Astrocyte (in vitro differentiated cells and primary cell): ENCODE measurements at regions not wholly inside any gene's neighbourhood (a gene's known extent, or its start where the extent isn't known, plus 50 kb on each side); places are given as distances from the start of the nearest gene placed in this dataset.

Source experiments
- DNase-seq: peaks from one replicate; pipeline ENCODE4 v3.0.0-alpha.2; 2010; ENCODE audit warnings: low read depth
- FAIRE-seq: peaks from 2 replicates; lab custom pipeline; 2011; peaks lifted over from hg19 to GRCh38; lab: Jason Lieb, UNC
- H2AFZ ChIP-seq: 2 replicates; pipeline ENCODE4 v1.6.0; 2012; ENCODE audit warnings: low read depth, low read length, inconsistent platforms
- H3K27ac ChIP-seq: 2 replicates; pipeline ENCODE4 v1.5.1; 2011; ENCODE audit warnings: low read depth, low read length, inconsistent platforms
- H3K27me3 ChIP-seq: 2 replicates; pipeline ENCODE4 v1.6.0; 2011; ENCODE audit warnings: low read length, inconsistent platforms; ENCODE audit not compliant: insufficient read depth
- H3K36me3 ChIP-seq: 2 replicates; pipeline ENCODE4 v1.5.1; 2011; ENCODE audit warnings: low read length, inconsistent platforms; ENCODE audit not compliant: insufficient read depth
- H3K4me1 ChIP-seq: 2 replicates; pipeline ENCODE4 v1.5.1; 2011; ENCODE audit warnings: low read length, inconsistent platforms; ENCODE audit not compliant: insufficient read depth
- H3K4me2 ChIP-seq: 2 replicates; pipeline ENCODE4 v1.6.0; 2012; ENCODE audit warnings: low read length, inconsistent platforms
- H3K4me3 ChIP-seq: 2 replicates; pipeline ENCODE4 v1.5.1; 2011; ENCODE audit warnings: low read depth, mild to moderate bottlenecking, low read length, inconsistent platforms; ENCODE audit not compliant: insufficient read depth
- H3K79me2 ChIP-seq: 2 replicates; pipeline ENCODE4 v1.6.0; 2012; ENCODE audit warnings: mild to moderate bottlenecking, low read length, inconsistent platforms; ENCODE audit not compliant: insufficient read depth
- H3K9ac ChIP-seq: 2 replicates; pipeline ENCODE4 v1.6.0; 2012; ENCODE audit warnings: mild to moderate bottlenecking, low read length, inconsistent platforms
- H3K9me3 ChIP-seq: 2 replicates; pipeline ENCODE4 v1.5.1; 2012; ENCODE audit warnings: low read depth, mild to moderate bottlenecking, low read length, inconsistent platforms; ENCODE audit not compliant: insufficient read depth
- H4K20me1 ChIP-seq: 2 replicates; pipeline ENCODE4 v1.6.0; 2012; ENCODE audit warnings: low read length, inconsistent platforms; ENCODE audit not compliant: insufficient read depth
- H3K27ac Mint-ChIP-seq: one replicate; pipeline ENCODE4 v1.8.0; 2021; ENCODE audit warnings: mild to moderate bottlenecking, mixed read lengths; ENCODE audit not compliant: unreplicated experiment
- H3K27me3 Mint-ChIP-seq: one replicate; pipeline ENCODE4 v1.8.0; 2021; ENCODE audit warnings: low read depth, mixed read lengths; ENCODE audit not compliant: unreplicated experiment
- H3K36me3 Mint-ChIP-seq: one replicate; pipeline ENCODE4 v1.8.0; 2021; ENCODE audit warnings: low read depth, mixed read lengths; ENCODE audit not compliant: unreplicated experiment
- H3K4me1 Mint-ChIP-seq: one replicate; pipeline ENCODE4 v1.8.0; 2021; ENCODE audit warnings: low read depth, mixed read lengths; ENCODE audit not compliant: unreplicated experiment
- H3K4me3 Mint-ChIP-seq: one replicate; pipeline ENCODE4 v1.8.0; 2021; ENCODE audit warnings: mild to moderate bottlenecking, moderate library complexity, mixed read lengths; ENCODE audit not compliant: unreplicated experiment
- H3K9me3 Mint-ChIP-seq: one replicate; pipeline ENCODE4 v1.8.0; 2021; ENCODE audit warnings: mild to moderate bottlenecking, mixed read lengths; ENCODE audit not compliant: unreplicated experiment
- CTCF ChIP-seq: IDR thresholded peaks from 2 replicates; pipeline ENCODE4 v1.5.1; 2011; ENCODE audit warnings: low read depth, mild to moderate bottlenecking, inconsistent platforms, low read length, moderate library complexity; ENCODE audit not compliant: insufficient read depth
- EZH2 ChIP-seq: IDR thresholded peaks from 2 replicates; pipeline ENCODE4 v1.6.1; 2012; ENCODE audit warnings: mild to moderate bottlenecking, low read length, inconsistent platforms; ENCODE audit not compliant: insufficient read depth

- no peaks in the 10 kb centered on the region for H3K9me3 ChIP-seq
- TF ChIP-seq EZH2 (no peak), CTCF (no peak)
- H3K4me2 ChIP-seq, result peak overlapping the region; percentile 31
- DNase-seq (peak; percentile 8), FAIRE-seq (no peak)
- peaks cover 4% of the 10 kb centered on the region for H3K4me1 ChIP-seq
- peaks cover 6% of the 10 kb centered on the region for H3K27me3 Mint-ChIP-seq
- peaks cover 3% of the 10 kb centered on the region for H3K27me3 ChIP-seq
- H4K20me1 ChIP-seq, result no peaks in the 10 kb centered on the region
- H3K27ac ChIP-seq, result no peak overlapping the region
- H2AFZ ChIP-seq, result no peak overlapping the region
- H3K9ac ChIP-seq, result no peak overlapping the region
- no peak overlapping the region for H3K27ac Mint-ChIP-seq
- H3K4me1 Mint-ChIP-seq, result peaks cover 12% of the 10 kb centered on the region
- H3K36me3 Mint-ChIP-seq, result no peaks in the 10 kb centered on the region
- no peak overlapping the region for H3K4me3 Mint-ChIP-seq
- H3K36me3 ChIP-seq, result no peaks in the 10 kb centered on the region
- H3K4me3 ChIP-seq, result no peak overlapping the region
- no peaks in the 10 kb centered on the region for H3K9me3 Mint-ChIP-seq
- H3K79me2 ChIP-seq, result no peaks in the 10 kb centered on the region
These were observed 864.2 kb downstream of the FAM181B start for GRCh38 chr11:81869351-81870065.

GRCh38 chr11:81866896-81867295 lies 866.8 kb downstream of the FAM181B start:
- Histone ChIP-seq H3K79me2 (no peaks in the 10 kb centered on the region), H3K27ac (no peak overlapping the region), H4K20me1 (no peaks in the 10 kb centered on the region), H3K4me2 (no peak overlapping the region), H3K9me3 (no peaks in the 10 kb centered on the region), H3K27me3 (no peaks in the 10 kb centered on the region), H3K4me1 (peaks cover 4% of the 10 kb centered on the region), H3K36me3 (no peaks in the 10 kb centered on the region), H3K4me3 (no peak overlapping the region), H2AFZ (no peak overlapping the region), H3K9ac (no peak overlapping the region)
- Mint-ChIP-seq H3K9me3 (no peaks in the 10 kb centered on the region), H3K27me3 (peaks cover 3% of the 10 kb centered on the region), H3K27ac (no peak overlapping the region), H3K36me3 (no peaks in the 10 kb centered on the region), H3K4me3 (no peak overlapping the region), H3K4me1 (peaks cover 10% of the 10 kb centered on the region)
- FAIRE-seq (no peak), DNase-seq (no peak)
- TF ChIP-seq CTCF (no peak), EZH2 (no peak)

- DNase-seq (no peak), FAIRE-seq (no peak)
- TF ChIP-seq CTCF, result no peak
- no peak for TF ChIP-seq EZH2
- Histone ChIP-seq H3K4me2 (no peak overlapping the region), H3K27me3 (no peaks in the 10 kb centered on the region), H3K79me2 (no peaks in the 10 kb centered on the region), H3K9ac (no peak overlapping the region), H3K4me1 (no peaks in the 10 kb centered on the region), H3K9me3 (no peaks in the 10 kb centered on the region), H3K4me3 (no peak overlapping the region), H3K36me3 (no peaks in the 10 kb centered on the region), H3K27ac (no peak overlapping the region), H2AFZ (no peak overlapping the region), H4K20me1 (no peaks in the 10 kb centered on the region)
- Mint-ChIP-seq H3K4me3 (no peak overlapping the region), H3K27ac (no peak overlapping the region), H3K36me3 (no peaks in the 10 kb centered on the region), H3K27me3 (no peaks in the 10 kb centered on the region), H3K4me1 (no peaks in the 10 kb centered on the region), H3K9me3 (no peaks in the 10 kb centered on the region)
These were observed 876.3 kb downstream of the FAM181B start for GRCh38 chr11:81857386-81857785.
